Mesenchymal stem cell (in vitro differentiated cells and primary cell): ENCODE measurements at regions not wholly inside any gene's neighbourhood (a gene's known extent, or its start where the extent isn't known, plus 50 kb on each side); places are given as distances from the start of the nearest gene placed in this dataset.
"Not testable (repeated sequence)": the region's sequence is repeated elsewhere in the genome, so short reads cannot be mapped to it uniquely, and the experiment has no call there.

Experiments used
- DNase-seq: peaks from one replicate; pipeline ENCODE4 v3.0.0-alpha.2; 2013
- H2AFZ ChIP-seq: one replicate; pipeline ENCODE4 v1.6.1; 2013; ENCODE audit warnings: low read depth, mild to moderate bottlenecking, control low read depth, inconsistent platforms, low read length, moderate library complexity
- H2AK5ac ChIP-seq: 2 replicates; pipeline ENCODE4 v1.6.1; 2013; ENCODE audit warnings: low read length, moderate library complexity, mild to moderate bottlenecking, inconsistent platforms; ENCODE audit not compliant: severe bottlenecking
- H2BK120ac ChIP-seq: one replicate; pipeline ENCODE4 v1.6.1; 2013; ENCODE audit warnings: low read depth, mild to moderate bottlenecking, inconsistent platforms, low read length, moderate library complexity
- H2BK12ac ChIP-seq, 2 experiments: one replicate each; pipeline ENCODE4 v1.6.1; 2013; ENCODE audit warnings: inconsistent platforms in 2 of 2, low read length in 2 of 2, mild to moderate bottlenecking in 2 of 2, moderate library complexity in 2 of 2, control low read depth in 1 of 2
- H2BK15ac ChIP-seq: one replicate; pipeline ENCODE4 v1.6.1; 2013; ENCODE audit warnings: mild to moderate bottlenecking, low read depth, inconsistent platforms; ENCODE audit not compliant: poor library complexity, severe bottlenecking
- H2BK5ac ChIP-seq: 2 replicates; pipeline ENCODE4 v1.6.1; 2013; ENCODE audit warnings: low read depth, mild to moderate bottlenecking, low read length, control low read depth, inconsistent platforms; ENCODE audit not compliant: poor library complexity, severe bottlenecking
- H3K14ac ChIP-seq, 2 experiments: one replicate each; pipeline ENCODE4 v1.6.1; 2013; ENCODE audit warnings: inconsistent platforms in 2 of 2, low read length in 2 of 2, control low read depth in 1 of 2, mild to moderate bottlenecking in 1 of 2, moderate library complexity in 1 of 2
- H3K18ac ChIP-seq, 2 experiments: one replicate each; pipeline ENCODE4 v1.6.1; 2013; ENCODE audit warnings: inconsistent platforms in 2 of 2, low read length in 2 of 2, control low read depth in 1 of 2, low read depth in 1 of 2, mild to moderate bottlenecking in 1 of 2
- H3K23ac ChIP-seq, 2 experiments: one replicate each; pipeline ENCODE4 v1.6.1; 2013; ENCODE audit warnings: inconsistent platforms in 2 of 2, low read length in 2 of 2, mild to moderate bottlenecking in 2 of 2, moderate library complexity in 2 of 2, control low read depth in 1 of 2
- H3K27ac ChIP-seq: 2 replicates; pipeline ENCODE4 v1.5.1; 2013; ENCODE audit warnings: mild to moderate bottlenecking, moderate library complexity, low read length, control low read depth, inconsistent platforms; ENCODE audit not compliant: poor library complexity, severe bottlenecking
- H3K27me3 ChIP-seq, 2 experiments: 2 replicates each; pipeline versions ENCODE4 v1.6.1 to v1.7.0; 2013; ENCODE audit warnings: low read length in 2 of 2, mild to moderate bottlenecking in 2 of 2, moderate library complexity in 2 of 2, control low read depth in 1 of 2, inconsistent platforms in 1 of 2; ENCODE audit not compliant: control insufficient read depth in 1 of 2, insufficient read depth in 1 of 2
- H3K36me3 ChIP-seq, 2 experiments: 2 replicates each; pipeline versions ENCODE4 v1.6.1 to v1.7.0; 2013; ENCODE audit warnings: low read length in 2 of 2, control low read depth in 1 of 2, inconsistent platforms in 1 of 2, low read depth in 1 of 2, mild to moderate bottlenecking in 1 of 2; ENCODE audit not compliant: insufficient read depth in 2 of 2, control insufficient read depth in 1 of 2
- H3K4ac ChIP-seq, 2 experiments: one replicate each; pipeline ENCODE4 v1.6.1; 2013; ENCODE audit warnings: inconsistent platforms in 2 of 2, low read length in 2 of 2, mild to moderate bottlenecking in 2 of 2, moderate library complexity in 2 of 2, control low read depth in 1 of 2, low read depth in 1 of 2
- H3K4me1 ChIP-seq: 2 replicates; pipeline ENCODE4 v1.6.1; 2013; ENCODE audit warnings: low read depth, low read length, control low read depth; ENCODE audit not compliant: control insufficient read depth, insufficient read depth
- H3K4me2 ChIP-seq: 2 replicates; pipeline ENCODE4 v1.6.1; 2013; ENCODE audit warnings: low read length, mild to moderate bottlenecking, inconsistent platforms; ENCODE audit not compliant: poor library complexity, severe bottlenecking
- H3K4me3 ChIP-seq, 2 experiments: 2 replicates each; pipeline versions ENCODE4 v1.5.1 to v1.7.0; 2013; ENCODE audit warnings: low read length in 2 of 2, mild to moderate bottlenecking in 2 of 2, control low read depth in 1 of 2, low read depth in 1 of 2; ENCODE audit not compliant: insufficient read depth in 1 of 2
- H3K79me1 ChIP-seq: replicated peaks from 2 replicates; pipeline ENCODE4 v1.6.1; 2013; ENCODE audit warnings: mild to moderate bottlenecking, control low read depth, low read length, inconsistent platforms; ENCODE audit not compliant: poor library complexity, severe bottlenecking
- H3K9ac ChIP-seq: 2 replicates; pipeline ENCODE4 v1.7.0; 2013; ENCODE audit warnings: mild to moderate bottlenecking, low read length, moderate library complexity
- H3K9me3 ChIP-seq: 2 replicates; pipeline ENCODE4 v1.7.0; 2013; ENCODE audit warnings: mild to moderate bottlenecking, low read length; ENCODE audit not compliant: control insufficient read depth
- H4K8ac ChIP-seq: one replicate; pipeline ENCODE4 v1.6.1; 2013; ENCODE audit warnings: inconsistent platforms, mild to moderate bottlenecking, low read length, moderate library complexity
- H4K91ac ChIP-seq: one replicate; pipeline ENCODE4 v1.6.1; 2013; ENCODE audit warnings: mild to moderate bottlenecking, low read length, inconsistent platforms
- WGBS: methylation state at CpG from one replicate; pipeline ENCODE4 v1.1.7; 2013; ENCODE audit warnings: mixed read lengths; 5-methylcytosine and 5-hydroxymethylcytosine counted together

DNA sequence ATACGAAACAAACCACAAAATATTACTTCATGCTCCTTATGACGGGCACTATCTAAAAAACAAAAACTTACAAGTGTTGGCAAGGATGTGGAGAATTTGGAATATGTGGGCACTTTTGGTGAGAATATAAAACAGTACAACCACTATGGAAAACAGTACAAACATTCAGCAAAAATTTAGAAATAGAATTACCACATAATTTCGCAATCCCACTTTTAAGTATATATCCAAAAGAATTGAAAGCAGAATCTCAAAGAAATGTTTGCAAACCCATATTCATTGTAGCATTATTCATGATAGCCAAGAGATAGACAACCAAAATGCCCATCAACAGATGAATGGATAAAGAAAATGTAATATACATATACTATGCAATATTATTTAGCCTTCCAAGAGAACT, 1173.7 kb upstream of the PRR20A start:
- Histone ChIP-seq H4K91ac (no peak overlapping the region), H3K4ac (no peak overlapping the region), H3K4me1 (no peaks in the 10 kb centered on the region), H3K27ac (no peak overlapping the region), H2AFZ (no peak overlapping the region), H3K36me3 (no peaks in the 10 kb centered on the region), H2BK12ac (no peak overlapping the region), H3K4me2 (no peak overlapping the region), H3K14ac (no peak overlapping the region), H3K18ac (no peak overlapping the region), H3K23ac (no peak overlapping the region), H2AK5ac (no peak overlapping the region), H3K79me1 (no peaks in the 10 kb centered on the region), H2BK5ac (no peak overlapping the region), H3K9me3 (peaks cover 33% of the 10 kb centered on the region), H4K8ac (no peak overlapping the region), H2BK15ac (no peak overlapping the region), H3K27me3 (no peaks in the 10 kb centered on the region), H2BK120ac (no peak overlapping the region), H3K9ac (no peak overlapping the region), H3K4me3 (no peak overlapping the region)
- WGBS = 100% methylated on average over 1 of the region's 3 CpGs
- no peak for DNase-seq

DNA sequence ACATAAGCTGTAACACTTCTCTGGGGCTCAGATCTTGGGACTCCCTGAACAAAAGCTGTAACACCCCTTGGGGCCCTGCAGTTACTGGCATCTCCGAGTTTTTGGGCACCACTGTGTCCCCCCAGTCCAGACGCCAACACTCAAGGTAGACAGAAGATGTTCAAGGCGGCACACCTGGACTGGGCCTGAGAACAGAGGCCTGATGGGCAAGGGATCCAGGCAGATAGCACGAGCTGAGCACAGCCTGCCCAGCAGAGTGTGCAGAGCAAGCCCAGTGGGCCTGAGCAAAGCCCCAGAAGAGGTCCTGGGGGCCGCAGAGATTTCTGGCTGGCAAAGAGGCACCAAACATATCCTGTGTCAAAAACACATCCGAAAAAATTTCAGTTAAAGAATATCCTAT, 1163.3 kb upstream of the PRR20A start:
- Histone ChIP-seq H3K18ac (no peak overlapping the region), H4K91ac (peak overlapping the region; percentile 65), H3K4ac (no peak overlapping the region), H2BK12ac (no peak overlapping the region), H2BK15ac (no peak overlapping the region), H3K79me1 (no peaks in the 10 kb centered on the region), H3K4me1 (no peaks in the 10 kb centered on the region), H2AFZ (no peak overlapping the region), H3K27ac (no peak overlapping the region), H3K14ac (no peak overlapping the region), H2AK5ac (no peak overlapping the region), H4K8ac (no peak overlapping the region), H3K9ac (no peak overlapping the region), H3K4me2 (no peak overlapping the region), H3K4me3 (no peak overlapping the region), H3K36me3 (no peaks in the 10 kb centered on the region), H3K9me3 (peaks cover 19% of the 10 kb centered on the region), H3K23ac (no peak overlapping the region), H2BK120ac (no peak overlapping the region), H3K27me3 (no peaks in the 10 kb centered on the region), H2BK5ac (no peak overlapping the region)
- WGBS = 79% methylated on average over 6 of the region's 6 CpGs
- DNase-seq = no peak

- H3K4me3 ChIP-seq = no peak overlapping the region
- DNase-seq = no peak
- no CpG with 5 or more reads among the region's 1 CpG for WGBS
These were observed 1159.3 kb upstream of the PRR20A start for GRCh38 chr13:55981381-55981780.

GRCh38 chr13:55984026-55984425, 1156.7 kb upstream of the PRR20A start:
- not testable (repeated sequence) for H3K4ac ChIP-seq, H3K14ac ChIP-seq, H2BK15ac ChIP-seq, H3K79me1 ChIP-seq, H2AFZ ChIP-seq, H2BK5ac ChIP-seq, H2BK12ac ChIP-seq, H2AK5ac ChIP-seq, H3K18ac ChIP-seq, DNase-seq, H3K4me1 ChIP-seq, H4K8ac ChIP-seq, H3K27me3 ChIP-seq, H3K27ac ChIP-seq, H2BK120ac ChIP-seq, H3K36me3 ChIP-seq, H3K4me2 ChIP-seq, H3K4me3 ChIP-seq, H3K23ac ChIP-seq, H4K91ac ChIP-seq, H3K9ac ChIP-seq
- WGBS = no CpG with 5 or more reads among the region's 2 CpGs
- H3K9me3 ChIP-seq = peaks cover 15% of the 10 kb centered on the region

More at GRCh38 chr13:55981381-55981780, 1159.3 kb upstream of the PRR20A start:
- Histone ChIP-seq H3K9me3 (peaks cover 18% of the 10 kb centered on the region), H2AK5ac (no peak overlapping the region), H2BK12ac (no peak overlapping the region), H3K36me3 (no peaks in the 10 kb centered on the region), H3K14ac (no peak overlapping the region), H3K27ac (no peak overlapping the region), H3K4me2 (no peak overlapping the region), H4K8ac (no peak overlapping the region), H3K79me1 (no peaks in the 10 kb centered on the region), H3K4ac (no peak overlapping the region), H3K4me1 (no peaks in the 10 kb centered on the region), H3K9ac (no peak overlapping the region), H4K91ac (no peak overlapping the region), H2BK120ac (no peak overlapping the region), H3K23ac (no peak overlapping the region), H3K18ac (no peak overlapping the region), H3K27me3 (no peaks in the 10 kb centered on the region), H2AFZ (no peak overlapping the region), H2BK5ac (no peak overlapping the region), H2BK15ac (no peak overlapping the region)
